WTC11 (cell line): ENCODE measurements at regions not wholly inside any gene's neighbourhood (a gene's known extent, or its start where the extent isn't known, plus 50 kb on each side); places are given as distances from the start of the nearest gene placed in this dataset.

Experiments
- ATAC-seq: fragments of 200-7000 bp; cut with Tn5 transposase; 2 replicates; pipeline ENCODE4 v1.10.0; 2021; ENCODE audit warnings: mild to moderate bottlenecking, moderate library complexity
- CTCF ChIA-PET: fragments of 300-600 bp; sonication (Branson Sonifier 250); formaldehyde crosslinking; loops from one replicate; lab custom pipeline; 2021; ENCODE audit warnings: antibody characterized with exemption; lab: Charles Lee
- POLR2A ChIA-PET: fragments of 350-600 bp; sonication (Branson Sonifier 250); formaldehyde crosslinking; loops from one replicate; lab custom pipeline; 2021; ENCODE audit warnings: antibody characterized with exemption; lab: Charles Lee
- DNase-seq: peaks from one replicate; pipeline ENCODE4 v3.0.0; 2021; ENCODE audit warnings: low spot score
- H3K27ac Mint-ChIP-seq: 2 replicates; pipeline ENCODE4 v1.8.0; 2021; ENCODE audit warnings: mixed read lengths
- H3K27me3 Mint-ChIP-seq: 2 replicates; pipeline ENCODE4 v1.8.0; 2021; ENCODE audit warnings: low read depth, mild to moderate bottlenecking, moderate library complexity, mixed read lengths
- H3K36me3 Mint-ChIP-seq: 2 replicates; pipeline ENCODE4 v1.8.0; 2021; ENCODE audit warnings: mixed read lengths
- H3K4me1 Mint-ChIP-seq: 2 replicates; pipeline ENCODE4 v1.8.0; 2022; ENCODE audit warnings: mixed read lengths
- H3K4me3 Mint-ChIP-seq: 2 replicates; pipeline ENCODE4 v1.8.0; 2021; ENCODE audit warnings: mild to moderate bottlenecking, moderate library complexity, mixed read lengths
- H3K9me3 Mint-ChIP-seq: 2 replicates; pipeline ENCODE4 v1.8.0; 2021; ENCODE audit warnings: mixed read lengths
- ATF3 ChIP-seq: sonication (generic); formaldehyde crosslinking; conservative IDR thresholded peaks from 2 replicates; pipeline ENCODE4 v1.8.1; 2022; ENCODE audit warnings: mild to moderate bottlenecking, missing genetic modification reagents
- E2F4 ChIP-seq: sonication (generic); formaldehyde crosslinking; IDR thresholded peaks from 2 replicates; pipeline ENCODE4 v1.8.1; 2022; ENCODE audit warnings: low read depth, mild to moderate bottlenecking, moderate library complexity, missing genetic modification reagents, borderline replicate concordance
- ELF4 ChIP-seq: sonication (generic); formaldehyde crosslinking; IDR thresholded peaks from 2 replicates; pipeline ENCODE4 v1.8.1; 2022; ENCODE audit warnings: low read depth, mild to moderate bottlenecking, moderate library complexity, missing genetic modification reagents
- ESRRA ChIP-seq: sonication (generic); formaldehyde crosslinking; IDR thresholded peaks from 2 replicates; pipeline ENCODE4 v1.8.1; 2022; ENCODE audit warnings: mild to moderate bottlenecking, missing genetic modification reagents, borderline replicate concordance
- FOXJ3 ChIP-seq: sonication (generic); formaldehyde crosslinking; IDR thresholded peaks from 2 replicates; pipeline ENCODE4 v1.9.0; 2021; ENCODE audit warnings: missing genetic modification reagents, mild to moderate bottlenecking, borderline replicate concordance
- FOXK1 ChIP-seq: sonication (generic); formaldehyde crosslinking; IDR thresholded peaks from 2 replicates; pipeline ENCODE4 v1.8.0; 2022; ENCODE audit warnings: mild to moderate bottlenecking, moderate library complexity, missing genetic modification reagents
- FOXP4 ChIP-seq: sonication (generic); formaldehyde crosslinking; IDR thresholded peaks from 2 replicates; pipeline ENCODE4 v1.8.0; 2022; ENCODE audit warnings: mild to moderate bottlenecking, missing genetic modification reagents
- GABPB1 ChIP-seq: sonication (generic); formaldehyde crosslinking; IDR thresholded peaks from 2 replicates; pipeline ENCODE4 v1.8.1; 2023; ENCODE audit warnings: mild to moderate bottlenecking, missing genetic modification reagents
- JAZF1 ChIP-seq: fragments of 250-450 bp; sonication (Bioruptor Pico); IDR thresholded peaks from 2 replicates; pipeline ENCODE4 v1.9.0; 2021; ENCODE audit warnings: moderate library complexity, mild to moderate bottlenecking, inconsistent platforms
- MLX ChIP-seq: sonication (generic); formaldehyde crosslinking; IDR thresholded peaks from 2 replicates; pipeline ENCODE4 v1.8.1; 2023; ENCODE audit warnings: mild to moderate bottlenecking, missing genetic modification reagents, moderate library complexity
- NFYB ChIP-seq: sonication (generic); formaldehyde crosslinking; conservative IDR thresholded peaks from 2 replicates; pipeline ENCODE4 v1.8.0; 2022; ENCODE audit warnings: low read depth, missing genetic modification reagents
- PREB ChIP-seq: sonication (generic); formaldehyde crosslinking; IDR thresholded peaks from 2 replicates; pipeline ENCODE4 v1.8.1; 2022; ENCODE audit warnings: mild to moderate bottlenecking, missing genetic modification reagents, moderate library complexity, borderline replicate concordance
- RELA ChIP-seq: sonication (generic); formaldehyde crosslinking; IDR thresholded peaks from 2 replicates; pipeline ENCODE4 v1.8.1; 2022; ENCODE audit warnings: missing genetic modification reagents, mild to moderate bottlenecking, borderline replicate concordance
- RORB ChIP-seq: fragments of 250-450 bp; sonication (Bioruptor Pico); IDR thresholded peaks from 2 replicates; pipeline ENCODE4 v1.9.0; 2021; ENCODE audit warnings: mild to moderate bottlenecking
- SMAD4 ChIP-seq: sonication (generic); formaldehyde crosslinking; IDR thresholded peaks from 2 replicates; pipeline ENCODE4 v1.8.0; 2022; ENCODE audit warnings: mild to moderate bottlenecking, missing genetic modification reagents
- TCF7 ChIP-seq: sonication (generic); formaldehyde crosslinking; IDR thresholded peaks from 2 replicates; pipeline ENCODE4 v1.8.0; 2022; ENCODE audit warnings: mild to moderate bottlenecking, low read depth, missing genetic modification reagents, moderate library complexity
- TP53 ChIP-seq: sonication (generic); formaldehyde crosslinking; IDR thresholded peaks from 2 replicates; pipeline ENCODE4 v1.8.1; 2023; ENCODE audit warnings: mild to moderate bottlenecking, missing genetic modification reagents
- USF2 ChIP-seq: sonication (generic); formaldehyde crosslinking; IDR thresholded peaks from 2 replicates; pipeline ENCODE4 v1.8.1; 2023; ENCODE audit warnings: mild to moderate bottlenecking, missing genetic modification reagents, moderate library complexity
- ZBTB43 ChIP-seq: sonication (generic); formaldehyde crosslinking; IDR thresholded peaks from 2 replicates; pipeline ENCODE4 v1.8.1; 2023; ENCODE audit warnings: mild to moderate bottlenecking, missing genetic modification reagents
- TF ChIP-seq, protein P1 (sequence below): sonication (generic); formaldehyde crosslinking; IDR thresholded peaks from 2 replicates; pipeline ENCODE4 v1.8.0; 2022; ENCODE audit warnings: missing genetic modification reagents

- CTCF ChIA-PET: no interaction called here
Observed at GRCh38 chr22:48393041-48393370, 1434.7 kb downstream of the BRD1 start.

More at GRCh38 chr22:48393041-48393370, 1434.7 kb downstream of the BRD1 start:
- no peak for DNase-seq
- POLR2A ChIA-PET: no interaction called here
- TF ChIP-seq FOXJ3 (CRISPR knock-in tag) (no peak), PREB (CRISPR knock-in tag) (no peak), ZBTB43 (CRISPR knock-in tag) (no peak), RELA (CRISPR knock-in tag) (no peak), JAZF1 (no peak), TP53 (CRISPR knock-in tag) (no peak), USF2 (no peak), FOXP4 (no peak), MLX (CRISPR knock-in tag) (no peak), ELF4 (CRISPR knock-in tag) (no peak), RORB (CRISPR knock-in tag) (no peak), FOXK1 (CRISPR knock-in tag) (no peak), ATF3 (CRISPR knock-in tag) (no peak), GABPB1 (CRISPR knock-in tag) (no peak), TCF7 (no peak), E2F4 (CRISPR knock-in tag) (no peak), NFYB (CRISPR knock-in tag) (no peak), ESRRA (CRISPR knock-in tag) (no peak), SMAD4 (CRISPR knock-in tag) (no peak)
- TF ChIP-seq, protein P1, sequence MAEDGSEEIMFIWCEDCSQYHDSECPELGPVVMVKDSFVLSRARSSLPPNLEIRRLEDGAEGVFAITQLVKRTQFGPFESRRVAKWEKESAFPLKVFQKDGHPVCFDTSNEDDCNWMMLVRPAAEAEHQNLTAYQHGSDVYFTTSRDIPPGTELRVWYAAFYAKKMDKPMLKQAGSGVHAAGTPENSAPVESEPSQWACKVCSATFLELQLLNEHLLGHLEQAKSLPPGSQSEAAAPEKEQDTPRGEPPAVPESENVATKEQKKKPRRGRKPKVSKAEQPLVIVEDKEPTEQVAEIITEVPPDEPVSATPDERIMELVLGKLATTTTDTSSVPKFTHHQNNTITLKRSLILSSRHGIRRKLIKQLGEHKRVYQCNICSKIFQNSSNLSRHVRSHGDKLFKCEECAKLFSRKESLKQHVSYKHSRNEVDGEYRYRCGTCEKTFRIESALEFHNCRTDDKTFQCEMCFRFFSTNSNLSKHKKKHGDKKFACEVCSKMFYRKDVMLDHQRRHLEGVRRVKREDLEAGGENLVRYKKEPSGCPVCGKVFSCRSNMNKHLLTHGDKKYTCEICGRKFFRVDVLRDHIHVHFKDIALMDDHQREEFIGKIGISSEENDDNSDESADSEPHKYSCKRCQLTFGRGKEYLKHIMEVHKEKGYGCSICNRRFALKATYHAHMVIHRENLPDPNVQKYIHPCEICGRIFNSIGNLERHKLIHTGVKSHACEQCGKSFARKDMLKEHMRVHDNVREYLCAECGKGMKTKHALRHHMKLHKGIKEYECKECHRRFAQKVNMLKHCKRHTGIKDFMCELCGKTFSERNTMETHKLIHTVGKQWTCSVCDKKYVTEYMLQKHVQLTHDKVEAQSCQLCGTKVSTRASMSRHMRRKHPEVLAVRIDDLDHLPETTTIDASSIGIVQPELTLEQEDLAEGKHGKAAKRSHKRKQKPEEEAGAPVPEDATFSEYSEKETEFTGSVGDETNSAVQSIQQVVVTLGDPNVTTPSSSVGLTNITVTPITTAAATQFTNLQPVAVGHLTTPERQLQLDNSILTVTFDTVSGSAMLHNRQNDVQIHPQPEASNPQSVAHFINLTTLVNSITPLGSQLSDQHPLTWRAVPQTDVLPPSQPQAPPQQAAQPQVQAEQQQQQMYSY (CRISPR knock-in tag): no peak
- H3K4me3 Mint-ChIP-seq: no peak overlapping the region
- no peak for ATAC-seq
- peaks cover 16% of the 10 kb centered on the region for H3K4me1 Mint-ChIP-seq
- H3K36me3 Mint-ChIP-seq: no peaks in the 10 kb centered on the region
- H3K9me3 Mint-ChIP-seq: peaks cover 4% of the 10 kb centered on the region; the same call in 1 of the 2 replicates
- H3K27me3 Mint-ChIP-seq: no peaks in the 10 kb centered on the region
- H3K27ac Mint-ChIP-seq: no peak overlapping the region
